ENCODE measurements at regions not wholly inside any gene's neighbourhood (a gene's known extent, or its start where the extent isn't known, plus 50 kb on each side); places are given as distances from the start of the nearest gene placed in this dataset.
"Not testable (repeated sequence)": the region's sequence is repeated elsewhere in the genome, so short reads cannot be mapped to it uniquely, and the experiment has no call there.

DNA sequence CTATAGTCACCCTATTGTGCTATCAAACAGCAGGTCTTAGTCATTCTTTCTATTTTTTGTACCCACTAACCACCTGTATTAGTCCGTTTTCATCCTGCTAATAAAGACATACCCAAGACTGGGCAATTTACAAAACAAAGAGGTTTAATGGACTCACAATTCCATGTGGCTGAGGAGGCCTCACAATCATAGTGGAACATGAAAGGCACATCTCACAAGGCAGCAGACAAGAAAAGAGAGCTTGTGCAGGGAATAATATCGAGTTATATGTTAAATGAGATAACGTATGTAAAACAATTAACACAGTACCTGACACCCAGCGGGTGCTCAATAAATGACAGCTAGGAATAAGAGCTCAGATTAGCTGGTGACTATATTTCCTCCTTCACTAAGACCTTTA lies 88.1 kb upstream of the WDR44 start:
- no peak for DNase-seq (ENCODE audit: low spot score)

DNA sequence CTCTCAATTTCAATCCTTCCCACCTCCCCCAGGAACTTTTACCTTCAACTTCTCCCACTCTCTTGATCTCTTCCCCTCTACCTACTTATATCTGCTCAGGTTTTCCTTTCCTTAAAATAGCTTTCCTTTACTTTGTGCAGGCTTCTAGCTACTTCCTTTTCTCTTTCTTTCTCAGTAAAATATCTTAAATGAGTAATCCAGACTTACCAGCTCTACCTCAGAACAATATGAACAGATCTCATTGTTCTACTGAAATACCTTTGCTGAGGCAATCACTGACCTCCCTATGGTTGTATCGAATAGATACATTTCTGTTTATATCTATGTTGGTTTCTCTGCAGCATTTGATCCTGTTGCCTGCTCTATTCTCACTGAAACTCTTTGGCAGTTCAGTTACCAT lies 86.7 kb upstream of the WDR44 start:
- DNase-seq (ENCODE audit: low spot score) = no peak

DNA sequence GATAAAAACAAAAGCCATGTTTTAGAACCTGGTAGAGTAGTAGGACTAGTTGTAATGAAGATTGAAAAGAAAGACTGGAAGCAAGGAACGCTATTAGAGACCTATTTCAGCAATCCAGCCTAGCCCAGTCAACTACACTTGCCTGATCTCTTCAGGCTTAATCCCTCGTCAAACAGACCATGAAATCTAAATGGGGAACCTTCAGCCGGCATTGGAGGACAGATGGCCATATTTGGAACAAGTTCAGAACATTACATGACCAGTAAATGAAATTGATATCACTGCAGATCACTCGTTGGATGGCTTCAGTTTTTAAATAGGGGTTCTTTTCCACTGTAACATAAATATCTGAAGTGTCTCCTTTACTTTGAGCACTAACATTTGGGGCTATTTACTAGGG lies 84.8 kb upstream of the WDR44 start:
- DNase-seq (ENCODE audit: low spot score) = no peak

DNA sequence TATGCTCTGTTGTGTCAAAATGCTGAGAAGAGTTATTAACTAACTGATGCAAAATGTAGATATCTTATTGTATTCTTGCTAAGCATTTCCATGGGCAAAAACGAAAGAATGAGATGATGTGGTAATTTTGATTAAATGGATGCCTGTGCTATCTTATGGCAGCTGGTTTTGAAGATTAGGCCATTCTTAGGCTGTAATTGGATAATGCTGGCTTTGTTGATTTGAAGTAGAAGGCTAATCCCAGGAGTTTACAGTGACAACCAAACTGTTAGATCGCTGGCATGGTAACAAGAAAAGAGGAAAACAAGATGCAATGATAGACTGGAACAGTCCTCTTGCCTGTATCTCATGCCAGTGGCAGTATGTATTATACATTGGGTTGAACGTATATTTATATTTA lies 74.1 kb upstream of the WDR44 start:
- DNase-seq (ENCODE audit: low spot score) = no peak

DNA sequence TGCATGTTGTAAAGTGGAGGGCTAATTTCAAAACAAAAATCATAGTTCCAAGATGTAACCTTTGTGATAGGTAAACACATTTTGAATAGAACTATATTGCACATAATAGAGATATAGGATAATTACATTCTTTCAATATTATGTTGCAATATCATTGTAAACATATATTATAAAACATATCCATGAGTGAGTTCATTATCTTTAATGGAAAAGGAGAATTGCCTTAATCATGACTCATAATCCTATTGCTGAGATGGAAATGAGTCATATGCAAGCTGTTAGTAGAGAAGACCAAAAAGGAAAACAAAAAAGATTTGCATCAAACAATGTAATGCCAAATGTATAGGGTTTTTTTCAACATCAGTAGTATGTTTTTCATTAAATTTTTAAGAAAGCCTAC lies 73.7 kb upstream of the WDR44 start:
- DNase-seq (ENCODE audit: low spot score) = no peak

DNA sequence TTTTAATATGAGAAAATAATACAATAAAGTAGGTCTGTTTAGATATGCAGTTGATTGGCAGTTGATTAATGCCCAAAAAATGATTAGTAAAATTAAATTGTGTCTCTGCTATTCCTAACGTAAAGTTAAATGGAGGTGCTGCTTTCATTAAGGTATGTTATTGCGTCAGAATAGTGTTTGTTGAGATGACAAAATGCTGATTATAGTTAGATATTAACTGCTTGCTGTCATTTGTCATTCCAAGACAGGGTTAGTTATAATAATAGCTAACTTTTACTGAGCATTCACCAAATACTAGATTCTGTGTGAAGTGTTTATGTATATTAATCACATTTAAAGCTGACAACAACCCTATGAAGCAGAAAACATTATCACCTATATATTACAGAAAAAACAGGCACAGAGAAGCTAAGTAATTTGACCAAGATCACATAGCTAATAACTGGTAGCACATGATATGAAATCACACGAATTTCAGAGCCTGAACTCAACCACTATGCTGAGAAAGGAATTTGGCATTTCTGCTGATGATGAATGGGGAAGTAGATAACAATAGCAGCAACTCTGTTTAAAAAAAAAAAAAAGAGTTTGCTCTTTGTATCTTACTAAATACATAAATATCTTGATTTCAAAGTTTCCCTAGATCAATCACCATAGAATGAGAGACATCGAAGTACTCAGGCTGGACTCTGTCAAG lies 59.7 kb upstream of the WDR44 start:
- DNase-seq (ENCODE audit: low spot score) = no peak

DNA sequence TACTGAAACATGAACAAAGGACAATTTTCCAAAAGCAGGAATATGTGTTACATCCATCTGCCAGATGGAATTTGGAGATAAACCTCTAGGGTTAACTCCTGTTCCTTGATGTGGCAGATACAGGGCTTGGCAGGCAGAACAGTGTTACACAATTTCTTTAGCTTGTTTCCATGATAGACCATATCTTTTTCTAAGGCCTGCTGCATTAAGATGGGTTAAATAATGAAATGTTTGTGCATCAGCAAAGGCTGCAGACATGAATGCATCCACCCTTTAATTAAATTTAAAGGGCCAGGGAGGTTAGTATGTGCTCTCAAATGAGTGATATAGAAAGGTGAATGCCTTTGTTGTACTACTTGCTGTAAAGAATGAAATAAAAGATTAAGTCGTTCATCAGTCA lies 50.1 kb upstream of the WDR44 start:
- DNase-seq (ENCODE audit: low spot score) = not testable (repeated sequence)
